ENCODE measurements at regions not wholly inside any gene's neighbourhood (a gene's known extent, or its start where the extent isn't known, plus 50 kb on each side); places are given as distances from the start of the nearest gene placed in this dataset.

DNA sequence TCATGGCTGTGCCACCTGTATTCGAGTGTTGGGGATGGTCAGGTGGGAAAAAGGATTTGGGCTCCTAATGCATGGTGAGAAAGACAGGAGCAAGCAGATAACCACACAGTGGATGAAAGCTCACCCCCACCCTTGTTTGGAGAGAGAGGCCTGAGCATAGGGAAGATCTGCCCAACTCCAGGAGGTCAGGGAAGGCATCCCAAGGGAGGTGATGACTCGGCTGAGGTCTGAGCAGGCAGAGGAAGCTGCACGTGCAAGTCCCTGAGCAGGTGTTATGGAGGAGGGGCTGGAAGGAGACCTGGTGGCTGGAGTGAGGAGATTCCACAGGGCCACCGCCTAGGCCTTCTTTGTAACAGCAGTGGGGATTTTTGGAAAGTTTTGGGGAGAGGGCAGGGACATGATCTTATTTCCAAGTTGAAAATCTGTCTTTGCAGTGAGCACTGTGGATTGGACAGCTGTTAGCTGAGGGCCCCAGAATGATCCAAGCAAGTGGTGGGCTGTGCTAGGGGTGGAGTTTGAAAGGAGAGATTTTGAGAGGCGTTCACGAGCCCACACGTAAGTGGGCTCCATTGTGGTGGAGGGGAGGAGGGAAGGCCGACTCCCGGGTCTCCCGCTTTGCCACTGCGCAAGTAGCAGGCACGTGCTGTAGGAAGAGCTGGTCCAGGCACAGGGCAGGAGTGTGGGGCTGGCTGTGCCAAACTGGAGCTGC, 228.5 kb downstream of the GLI2 start:
- no peak for DNase-seq
- H3K4me3 ChIP-seq, result no peak overlapping the region
- intact Hi-C loops (cut with micrococcal nuclease), result no loop called here
- no peak overlapping the region for H3K27ac ChIP-seq (replicated peaks)
- peaks cover 4% of the 10 kb centered on the region for H3K4me1 ChIP-seq
- H3K9me3 ChIP-seq (replicated peaks), result no peaks in the 10 kb centered on the region
- peaks cover 10% of the 10 kb centered on the region for H3K27me3 ChIP-seq (ENCODE audit: low read depth)
- TF ChIP-seq, protein P1, sequence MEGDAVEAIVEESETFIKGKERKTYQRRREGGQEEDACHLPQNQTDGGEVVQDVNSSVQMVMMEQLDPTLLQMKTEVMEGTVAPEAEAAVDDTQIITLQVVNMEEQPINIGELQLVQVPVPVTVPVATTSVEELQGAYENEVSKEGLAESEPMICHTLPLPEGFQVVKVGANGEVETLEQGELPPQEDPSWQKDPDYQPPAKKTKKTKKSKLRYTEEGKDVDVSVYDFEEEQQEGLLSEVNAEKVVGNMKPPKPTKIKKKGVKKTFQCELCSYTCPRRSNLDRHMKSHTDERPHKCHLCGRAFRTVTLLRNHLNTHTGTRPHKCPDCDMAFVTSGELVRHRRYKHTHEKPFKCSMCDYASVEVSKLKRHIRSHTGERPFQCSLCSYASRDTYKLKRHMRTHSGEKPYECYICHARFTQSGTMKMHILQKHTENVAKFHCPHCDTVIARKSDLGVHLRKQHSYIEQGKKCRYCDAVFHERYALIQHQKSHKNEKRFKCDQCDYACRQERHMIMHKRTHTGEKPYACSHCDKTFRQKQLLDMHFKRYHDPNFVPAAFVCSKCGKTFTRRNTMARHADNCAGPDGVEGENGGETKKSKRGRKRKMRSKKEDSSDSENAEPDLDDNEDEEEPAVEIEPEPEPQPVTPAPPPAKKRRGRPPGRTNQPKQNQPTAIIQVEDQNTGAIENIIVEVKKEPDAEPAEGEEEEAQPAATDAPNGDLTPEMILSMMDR (IDR thresholded peaks at IDR 0.05; ENCODE audit: borderline replicate concordance), result no peak
- H3K36me3 ChIP-seq, result no peaks in the 10 kb centered on the region

GRCh38 chr2:120964819-120965218, 229.2 kb downstream of the GLI2 start:
- no peak overlapping the region for H3K4me3 ChIP-seq
- H3K9me3 ChIP-seq (replicated peaks), result no peaks in the 10 kb centered on the region
- peaks cover 10% of the 10 kb centered on the region for H3K27me3 ChIP-seq (ENCODE audit: low read depth)
- intact Hi-C loops (cut with micrococcal nuclease), result no loop called here
- H3K27ac ChIP-seq (replicated peaks), result no peak overlapping the region
- TF ChIP-seq, protein P1 (IDR thresholded peaks at IDR 0.05; ENCODE audit: borderline replicate concordance), result no peak
- no peaks in the 10 kb centered on the region for H3K4me1 ChIP-seq
- DNase-seq, result no peak
- H3K36me3 ChIP-seq, result no peaks in the 10 kb centered on the region

DNA sequence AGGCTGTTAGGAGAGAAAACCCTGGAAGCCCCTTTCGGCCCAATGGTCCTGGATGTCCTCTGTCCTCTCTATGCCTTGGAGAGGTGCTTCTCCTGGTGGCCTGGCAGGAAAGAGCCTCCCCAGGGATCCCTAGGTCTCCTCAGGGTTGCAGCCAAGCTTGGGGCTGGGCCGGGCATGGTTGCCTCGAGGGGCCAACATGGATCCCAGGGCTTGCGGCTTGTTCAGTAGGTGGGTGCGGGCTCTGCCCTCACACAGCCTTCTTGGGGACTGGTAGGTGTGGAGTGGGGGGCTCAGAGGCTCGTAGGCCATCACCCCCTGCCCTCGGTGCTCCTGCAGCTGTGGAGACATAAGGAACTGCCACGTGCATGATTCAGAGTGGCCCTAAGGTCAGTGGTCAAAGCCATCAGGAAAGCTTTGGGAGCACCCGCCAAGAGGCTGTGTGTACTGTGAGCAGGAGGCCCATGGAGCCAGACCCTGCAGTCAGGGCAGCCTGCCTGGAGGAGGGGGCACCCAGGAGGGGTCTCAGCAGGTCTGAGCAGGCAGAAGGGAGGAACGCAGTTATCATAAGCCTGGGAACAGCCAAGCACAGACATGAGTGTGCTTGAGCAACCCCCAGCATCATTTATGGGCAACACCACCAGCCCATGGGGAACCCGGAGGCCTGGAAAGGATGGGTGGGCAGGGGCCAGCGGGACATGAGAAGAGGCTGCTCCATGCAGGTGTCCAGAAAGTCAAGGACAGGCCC, 231.0 kb downstream of the GLI2 start:
- intact Hi-C loops (cut with micrococcal nuclease), result no loop called here
- H3K27ac ChIP-seq (replicated peaks), result no peak overlapping the region
- no peak overlapping the region for H3K4me3 ChIP-seq
- TF ChIP-seq, protein P1 (IDR thresholded peaks at IDR 0.05; ENCODE audit: borderline replicate concordance), result no peak
- H3K36me3 ChIP-seq, result no peaks in the 10 kb centered on the region
- no peak for DNase-seq
- H3K9me3 ChIP-seq (replicated peaks), result no peaks in the 10 kb centered on the region
- H3K27me3 ChIP-seq (ENCODE audit: low read depth), result peaks cover 7% of the 10 kb centered on the region
- no peaks in the 10 kb centered on the region for H3K4me1 ChIP-seq

DNA sequence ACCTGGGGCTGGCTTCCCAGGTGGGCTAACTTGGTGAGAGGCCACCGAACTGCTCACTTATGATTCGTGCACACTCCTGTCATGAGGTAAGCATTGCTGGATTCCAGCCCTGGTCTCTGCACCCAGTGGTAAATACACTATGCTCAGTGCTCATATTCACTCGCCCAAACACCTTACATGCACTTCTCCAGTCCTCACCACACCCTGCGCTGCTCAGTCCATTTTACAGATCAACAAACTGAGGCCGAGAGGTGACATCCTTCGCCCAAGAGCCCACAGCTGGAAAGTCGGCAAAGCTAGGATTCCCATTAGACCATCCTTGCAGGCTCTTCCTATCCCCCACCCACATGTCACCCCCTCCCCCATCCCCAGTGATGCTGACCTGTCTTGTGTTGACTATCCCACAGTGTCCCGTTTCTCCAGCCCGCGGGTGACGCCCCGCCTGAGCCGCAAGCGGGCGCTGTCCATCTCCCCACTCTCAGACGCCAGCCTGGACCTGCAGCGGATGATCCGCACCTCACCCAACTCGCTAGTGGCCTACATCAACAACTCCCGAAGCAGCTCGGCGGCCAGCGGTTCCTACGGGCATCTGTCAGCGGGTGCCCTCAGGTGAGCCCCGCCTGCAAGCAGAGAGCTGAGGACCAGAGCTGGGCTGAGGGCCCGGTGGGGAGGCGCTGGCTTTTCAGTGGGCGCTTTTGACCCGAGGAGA, 232.8 kb downstream of the GLI2 start:
- H3K4me3 ChIP-seq, result no peak overlapping the region
- intact Hi-C loops (cut with micrococcal nuclease), result no loop called here
- no peak for DNase-seq
- H3K9me3 ChIP-seq (replicated peaks), result no peaks in the 10 kb centered on the region
- TF ChIP-seq, protein P1 (IDR thresholded peaks at IDR 0.05; ENCODE audit: borderline replicate concordance), result no peak
- H3K4me1 ChIP-seq, result no peaks in the 10 kb centered on the region
- H3K27ac ChIP-seq (replicated peaks), result no peak overlapping the region
- H3K27me3 ChIP-seq (ENCODE audit: low read depth), result peaks cover 7% of the 10 kb centered on the region
- H3K36me3 ChIP-seq, result no peaks in the 10 kb centered on the region

GRCh38 chr2:120969613-120970355, 234.1 kb downstream of the GLI2 start:
- Histone ChIP-seq H3K4me3 (no peak overlapping the region), H3K27me3 (ENCODE audit: low read depth) (peaks cover 7% of the 10 kb centered on the region), H3K36me3 (no peaks in the 10 kb centered on the region), H3K9me3 (replicated peaks) (no peaks in the 10 kb centered on the region), H3K4me1 (no peaks in the 10 kb centered on the region), H3K27ac (replicated peaks) (no peak overlapping the region)
- TF ChIP-seq, protein P1 (IDR thresholded peaks at IDR 0.05; ENCODE audit: borderline replicate concordance), result no peak
- DNase-seq, result no peak
- intact Hi-C loops (cut with micrococcal nuclease), result no loop called here

Data from left ventricle myocardium inferior (tissue), 1 donor.